ENCODE measurements at regions not wholly inside any gene's neighbourhood (a gene's known extent, or its start where the extent isn't known, plus 50 kb on each side); places are given as distances from the start of the nearest gene placed in this dataset.

DNA sequence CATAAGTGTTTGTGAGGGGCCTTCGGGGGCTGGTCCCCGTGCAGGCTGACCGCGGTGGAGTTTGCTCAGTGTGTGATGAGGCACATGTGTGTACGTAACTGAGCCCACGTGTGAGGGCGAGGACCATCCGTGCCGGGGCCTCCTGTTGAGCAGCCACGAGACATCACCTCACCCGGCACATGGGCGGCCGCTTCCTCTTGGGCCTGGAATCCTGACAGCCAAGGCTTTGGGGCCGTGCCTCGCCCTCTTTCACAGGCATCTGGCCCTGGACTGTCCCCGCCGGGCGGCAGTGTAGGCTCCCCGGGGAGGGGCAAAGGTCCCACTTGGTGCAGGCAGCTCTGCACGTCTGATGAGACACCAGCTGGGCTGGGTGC lies 202.3 kb downstream of the DLL1 start:
- Histone ChIP-seq H3K4me2 (ENCODE audit: insufficient read depth in 1 of 2, low read depth in 2 of 2, low read length in 2 of 2) (no peak overlapping the region), H3K36me3 (ENCODE audit: control insufficient read depth in 2 of 4, insufficient read depth in 4 of 4, low read length in 3 of 4) (no peaks in the 10 kb centered on the region), H2AK5ac (ENCODE audit: low read depth, low read length) (no peak overlapping the region), H2BK20ac (ENCODE audit: low read length) (no peak overlapping the region), H3K27me3 (replicated peaks in 1 of 4; ENCODE audit: control insufficient read depth in 3 of 4, extremely low read depth in 1 of 4, insufficient read depth in 3 of 4, low read length in 3 of 4) (no peaks in the 10 kb centered on the region), H3K23me2 (ENCODE audit: low read depth, low read length) (peaks cover 5% of the 10 kb centered on the region; the same call in 1 of the 2 replicates), H2AFZ (ENCODE audit: low read length) (no peak overlapping the region), H3K79me1 (ENCODE audit: low read depth, low read length) (no peaks in the 10 kb centered on the region; the same call in 1 of the 2 replicates), H3K4me3 (ENCODE audit: extremely low read depth in 1 of 4, insufficient read depth in 2 of 4, low read depth in 3 of 4, low read length in 4 of 4) (no peak overlapping the region), H4K5ac (ENCODE audit: insufficient read length, low read depth, low read length) (no peak overlapping the region), H3K4ac (replicated peaks; ENCODE audit: insufficient read length, low read depth, low read length) (no peak overlapping the region), H2BK15ac (ENCODE audit: low read length) (no peak overlapping the region), H3K4me1 (replicated peaks in 1 of 4; ENCODE audit: control insufficient read depth in 3 of 4, insufficient read depth in 4 of 4, low read length in 3 of 4) (no peaks in the 10 kb centered on the region; a peak in 1 of 7 replicates), H2BK5ac (ENCODE audit: low read depth, low read length) (no peak overlapping the region), H3K79me2 (ENCODE audit: control insufficient read depth in 1 of 2, insufficient read depth in 2 of 2, low read length in 2 of 2) (no peaks in the 10 kb centered on the region), H2BK120ac (replicated peaks; ENCODE audit: low read depth, low read length) (no peak overlapping the region), H3K18ac (ENCODE audit: extremely low read depth, low read length) (no peak overlapping the region), H4K8ac (ENCODE audit: extremely low read depth, insufficient read depth, low read length) (no peak overlapping the region), H3K14ac (ENCODE audit: insufficient read length) (no peak overlapping the region), H4K91ac (replicated peaks; ENCODE audit: insufficient read length, low read length) (no peak overlapping the region), H3K23ac (ENCODE audit: insufficient read length) (no peak overlapping the region), H4K20me1 (replicated peaks in 1 of 2; ENCODE audit: control insufficient read depth in 1 of 2, insufficient read depth in 2 of 2, low read length in 2 of 2) (no peaks in the 10 kb centered on the region), H3K27ac (ENCODE audit: low read depth, low read length) (no peak overlapping the region), H3K9ac (replicated peaks in 1 of 4; ENCODE audit: extremely low read depth in 1 of 4, low read depth in 3 of 4, low read length in 3 of 4) (no peak overlapping the region), H2BK12ac (ENCODE audit: low read depth, low read length) (no peak overlapping the region), H3K56ac (replicated peaks; ENCODE audit: insufficient read length, low read depth, low read length) (no peak overlapping the region), H3K9me3 (ENCODE audit: insufficient read depth in 2 of 2, low read depth in 1 of 2, low read length in 1 of 2) (no peaks in the 10 kb centered on the region)
- no peak for FAIRE-seq
- TF ChIP-seq SIX5 (IDR thresholded peaks at IDR 0.05; ENCODE audit: low read depth, low read length) (no peak), CBX8 (IDR thresholded peaks at IDR 0.05; ENCODE audit: borderline replicate concordance, low read depth, low read length) (no peak), BRCA1 (IDR thresholded peaks at IDR 0.05; ENCODE audit: low read depth, low read length) (no peak), EGR1 (IDR thresholded peaks at IDR 0.05; ENCODE audit: borderline replicate concordance, low read depth, low read length) (no peak), TAF1 (IDR thresholded peaks at IDR 0.05; ENCODE audit: low read depth, low read length) (no peak)
- TF ChIP-seq, protein P1, sequence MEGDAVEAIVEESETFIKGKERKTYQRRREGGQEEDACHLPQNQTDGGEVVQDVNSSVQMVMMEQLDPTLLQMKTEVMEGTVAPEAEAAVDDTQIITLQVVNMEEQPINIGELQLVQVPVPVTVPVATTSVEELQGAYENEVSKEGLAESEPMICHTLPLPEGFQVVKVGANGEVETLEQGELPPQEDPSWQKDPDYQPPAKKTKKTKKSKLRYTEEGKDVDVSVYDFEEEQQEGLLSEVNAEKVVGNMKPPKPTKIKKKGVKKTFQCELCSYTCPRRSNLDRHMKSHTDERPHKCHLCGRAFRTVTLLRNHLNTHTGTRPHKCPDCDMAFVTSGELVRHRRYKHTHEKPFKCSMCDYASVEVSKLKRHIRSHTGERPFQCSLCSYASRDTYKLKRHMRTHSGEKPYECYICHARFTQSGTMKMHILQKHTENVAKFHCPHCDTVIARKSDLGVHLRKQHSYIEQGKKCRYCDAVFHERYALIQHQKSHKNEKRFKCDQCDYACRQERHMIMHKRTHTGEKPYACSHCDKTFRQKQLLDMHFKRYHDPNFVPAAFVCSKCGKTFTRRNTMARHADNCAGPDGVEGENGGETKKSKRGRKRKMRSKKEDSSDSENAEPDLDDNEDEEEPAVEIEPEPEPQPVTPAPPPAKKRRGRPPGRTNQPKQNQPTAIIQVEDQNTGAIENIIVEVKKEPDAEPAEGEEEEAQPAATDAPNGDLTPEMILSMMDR (IDR thresholded peaks at IDR 0.05; ENCODE audit: control extremely low read depth in 1 of 3, insufficient read depth in 1 of 3, low read depth in 1 of 3, low read length in 3 of 3): no peak
- TF ChIP-seq, protein P2, sequence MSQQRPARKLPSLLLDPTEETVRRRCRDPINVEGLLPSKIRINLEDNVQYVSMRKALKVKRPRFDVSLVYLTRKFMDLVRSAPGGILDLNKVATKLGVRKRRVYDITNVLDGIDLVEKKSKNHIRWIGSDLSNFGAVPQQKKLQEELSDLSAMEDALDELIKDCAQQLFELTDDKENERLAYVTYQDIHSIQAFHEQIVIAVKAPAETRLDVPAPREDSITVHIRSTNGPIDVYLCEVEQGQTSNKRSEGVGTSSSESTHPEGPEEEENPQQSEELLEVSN (IDR thresholded peaks at IDR 0.05): no peak
- no peak for DNase-seq (ENCODE audit: low read depth in 1 of 2, low spot score in 2 of 2)
- WGBS, 2 experiments (ENCODE audit: extremely low coverage in 1 of 2, insufficient coverage in 1 of 2, insufficient read length in 1 of 2, insufficient replicate concordance in 2 of 2, low coverage in 1 of 2, low lambda C conversion rate in 2 of 2, missing lambda C conversion rate in 1 of 2): 85% methylated on average over 19 of the region's 20 CpGs; no CpG with 5 or more reads in 1 of the 2 experiments
- POLR2A ChIA-PET (ENCODE audit: partially characterized antibody): no interaction called here
- CTCF ChIA-PET (ENCODE audit: partially characterized antibody): interaction anchor here (1.5 kb wide), 1 partner anchor 429 kb away, joined by 3 read pairs; no protein-coding TSS in a partner anchor

Measured in H1 (cell line).